NCI-H1417 (cell line): ENCODE measurements at regions not wholly inside any gene's neighbourhood (a gene's known extent, or its start where the extent isn't known, plus 50 kb on each side); places are given as distances from the start of the nearest gene placed in this dataset.
"Not testable (repeated sequence)": the region's sequence is repeated elsewhere in the genome, so short reads cannot be mapped to it uniquely, and the experiment has no call there.

Experiments used
- DNase-seq, 3 experiments: peaks; one replicate each; lab custom pipeline; 2025; lab: John Stamatoyannopoulos, UW

DNA sequence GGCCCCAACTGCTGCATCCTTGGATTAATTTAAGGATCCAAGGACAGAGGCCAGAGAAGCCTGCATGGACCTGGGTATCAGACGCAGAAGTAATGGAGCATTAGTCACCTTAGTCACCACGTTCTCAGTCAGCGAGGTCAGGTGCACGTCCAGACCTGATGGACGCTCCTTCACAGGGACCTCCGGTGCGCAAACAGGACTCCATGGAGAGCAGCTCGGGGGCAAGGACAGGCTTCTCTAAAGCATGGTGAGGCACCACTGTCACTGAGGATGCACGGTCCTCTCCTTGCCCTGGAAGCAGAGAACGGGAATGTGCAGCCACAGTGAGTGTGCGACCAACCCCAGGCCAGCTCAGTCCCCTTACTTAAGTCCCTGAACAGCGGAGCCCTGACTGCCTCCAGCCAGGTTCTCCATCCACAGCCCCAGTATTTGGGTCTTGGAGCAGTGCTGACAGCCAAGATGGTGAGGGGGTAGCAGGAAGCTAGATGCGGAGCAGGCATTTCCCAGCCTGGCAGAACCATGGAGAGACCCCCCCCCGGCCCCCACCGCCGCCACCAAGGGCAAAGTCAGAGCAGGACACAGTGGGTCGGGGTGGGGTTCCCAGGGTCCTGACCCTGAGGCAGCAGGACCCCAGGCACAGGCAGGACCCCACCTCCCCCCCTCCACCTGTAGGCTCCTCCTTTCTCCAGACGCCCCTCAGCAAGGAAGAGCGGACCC is 253.4 kb upstream of the SFSWAP start:
- no peak for DNase-seq

DNA sequence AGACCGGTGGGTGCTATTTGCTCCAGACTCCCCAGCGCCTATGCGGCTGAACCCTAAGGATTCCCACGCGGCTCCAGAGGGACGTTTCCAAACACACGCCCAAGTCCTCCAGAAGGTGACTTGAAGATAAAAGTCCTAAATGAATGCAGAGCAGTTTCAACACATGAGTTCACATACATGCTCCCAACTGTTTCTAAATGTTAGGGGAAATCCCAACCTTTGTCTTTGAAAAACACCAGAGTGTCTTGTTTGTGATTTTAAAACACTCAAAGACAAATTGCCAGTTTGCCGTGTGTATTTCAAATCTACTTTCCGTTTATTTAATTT is 252.9 kb upstream of the SFSWAP start:
- no peak for DNase-seq

DNA sequence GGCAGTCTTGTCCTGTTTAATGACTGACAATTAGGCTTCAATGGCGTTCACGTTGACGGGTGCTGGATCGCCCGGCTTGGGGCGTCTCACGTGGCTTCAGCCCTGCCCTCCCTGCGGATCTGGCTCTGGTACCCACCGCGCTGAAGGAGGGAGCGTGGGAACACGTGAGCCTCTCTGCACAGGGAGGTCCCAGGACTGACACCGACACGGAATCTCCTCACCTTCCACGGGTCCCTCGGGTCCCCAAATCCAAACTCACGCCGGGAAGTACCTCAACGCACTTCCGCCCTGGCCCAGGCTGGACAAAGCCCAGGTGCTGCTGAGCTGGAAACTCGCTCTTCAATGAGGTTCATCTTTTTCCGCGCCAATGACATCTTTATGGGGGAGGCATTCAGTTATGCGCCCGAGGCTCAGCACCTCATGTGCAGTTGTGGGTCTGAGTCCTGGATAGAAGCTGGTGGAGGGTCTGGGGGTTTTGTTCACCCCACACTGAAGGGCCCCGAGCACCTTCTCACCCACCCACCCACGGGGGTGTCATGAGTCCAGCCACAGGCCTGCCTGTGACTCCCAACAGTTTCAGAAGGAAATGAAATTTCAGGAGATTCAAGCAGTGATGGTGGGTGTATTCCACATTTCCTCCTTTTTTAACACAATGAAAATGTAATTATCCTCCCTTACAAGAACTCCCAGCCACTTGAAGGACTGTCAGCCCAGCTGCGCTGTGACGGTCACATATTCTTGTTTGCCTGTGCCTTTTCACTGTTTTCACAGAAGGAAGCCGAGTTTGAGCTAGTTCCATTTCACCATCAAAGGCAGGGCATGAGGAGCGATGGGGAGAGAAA is 251.7 kb upstream of the SFSWAP start:
- DNase-seq = no peak

DNA sequence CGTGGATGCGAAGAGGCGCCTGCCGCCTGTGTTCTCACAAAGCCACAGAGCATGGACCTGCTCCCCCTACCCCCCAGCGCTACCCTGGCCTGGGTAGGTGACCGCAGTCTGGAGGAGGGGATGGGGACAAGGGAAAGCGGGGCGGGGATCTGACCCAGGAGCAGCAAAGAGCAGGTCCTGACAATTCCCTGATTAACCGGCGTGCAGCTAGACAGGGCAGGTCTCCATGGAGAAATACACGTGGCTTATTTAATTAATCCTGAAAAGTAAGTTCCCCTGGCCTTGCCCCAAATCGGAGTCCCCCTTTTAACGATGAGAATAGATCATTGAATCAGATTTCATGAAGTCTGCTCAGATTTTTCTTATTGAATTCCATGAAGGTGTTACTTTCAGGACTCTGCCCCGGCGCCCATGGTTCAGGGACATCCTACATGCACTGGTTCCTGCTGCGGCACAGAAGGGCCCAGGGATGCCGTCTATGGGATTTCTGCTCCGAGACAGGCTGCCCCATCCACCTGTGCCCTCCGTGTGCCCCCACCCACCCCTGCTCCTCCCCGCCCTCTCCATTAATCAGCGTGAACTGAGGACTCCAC is 251.0 kb upstream of the SFSWAP start:
- DNase-seq = no peak

DNA sequence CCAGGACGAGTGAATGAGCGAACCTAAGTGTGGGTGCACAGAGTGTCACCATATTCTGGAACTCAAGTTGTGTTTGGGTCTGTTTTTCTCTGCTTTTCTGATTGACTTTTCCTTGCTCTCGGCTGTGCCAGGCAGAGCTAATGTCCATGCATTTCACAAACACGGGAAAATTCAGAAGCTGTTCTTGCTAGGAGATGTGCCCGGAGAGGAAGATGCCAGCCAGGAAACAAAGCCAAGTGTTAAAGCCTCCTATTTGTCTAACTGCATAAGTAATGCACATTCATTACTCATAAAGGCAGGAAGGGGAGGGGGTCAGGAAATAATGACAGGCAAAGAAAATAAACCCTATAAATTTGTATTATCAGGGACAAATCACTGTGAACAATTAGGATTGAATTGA is 250.4 kb upstream of the SFSWAP start:
- no peak for DNase-seq

DNA sequence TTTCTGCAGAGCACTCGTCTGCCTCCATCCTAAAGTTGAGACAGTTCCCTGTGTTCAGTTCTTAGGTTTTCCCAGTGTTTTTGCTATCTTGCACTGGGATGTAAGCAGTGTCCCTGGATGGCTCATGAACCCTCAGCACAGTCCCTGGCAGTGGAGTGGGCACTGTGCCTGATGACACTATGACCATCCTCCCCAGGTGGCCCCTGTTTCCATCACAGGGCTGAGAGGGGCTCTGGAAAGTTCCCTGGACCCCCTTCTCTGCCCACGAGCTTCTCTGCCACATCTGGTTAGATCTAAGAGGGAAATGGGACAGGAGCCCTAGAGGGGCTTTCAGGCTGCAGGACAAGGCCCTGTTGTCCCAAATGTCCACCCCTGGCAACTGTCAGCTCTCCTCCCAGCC is 249.8 kb upstream of the SFSWAP start:
- no peak for DNase-seq

DNA sequence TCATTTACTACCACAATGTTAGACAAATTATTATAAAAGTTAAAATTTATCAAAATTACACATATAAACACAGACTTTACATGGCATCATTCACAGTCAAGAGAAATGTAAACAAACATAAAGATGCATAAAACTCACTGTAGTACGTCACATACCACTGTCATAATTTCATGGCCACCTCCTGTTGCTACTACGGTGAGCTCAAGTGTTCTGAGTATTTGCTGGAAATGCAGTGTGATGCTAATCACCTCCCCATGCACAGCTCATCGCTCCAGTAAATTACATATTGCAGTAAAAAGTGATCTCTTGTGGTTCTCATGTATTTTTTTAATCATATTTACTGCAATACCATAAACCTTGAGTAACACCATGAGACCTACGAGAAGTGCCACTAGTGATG is 247.7 kb upstream of the SFSWAP start:
- no peak for DNase-seq

DNA sequence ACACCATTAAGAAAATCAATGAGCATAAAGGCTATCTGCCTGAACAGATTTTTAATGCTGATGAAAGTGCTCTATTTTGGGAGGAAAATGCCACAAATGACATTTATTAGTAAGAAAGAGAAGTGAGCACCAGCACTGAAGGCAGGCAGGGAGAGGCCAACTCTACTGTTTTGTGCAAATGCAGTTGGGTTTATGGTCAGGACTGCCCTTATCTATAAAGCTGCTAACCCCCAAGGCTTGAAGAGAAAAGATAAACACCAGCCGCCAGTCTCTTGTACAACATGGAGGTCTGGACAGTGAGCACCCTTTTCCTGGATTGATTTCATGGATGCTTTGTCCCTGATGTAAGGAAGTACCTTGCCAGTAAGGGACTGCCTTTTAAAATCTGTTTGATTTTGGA is 246.8 kb upstream of the SFSWAP start:
- DNase-seq = no peak

DNA sequence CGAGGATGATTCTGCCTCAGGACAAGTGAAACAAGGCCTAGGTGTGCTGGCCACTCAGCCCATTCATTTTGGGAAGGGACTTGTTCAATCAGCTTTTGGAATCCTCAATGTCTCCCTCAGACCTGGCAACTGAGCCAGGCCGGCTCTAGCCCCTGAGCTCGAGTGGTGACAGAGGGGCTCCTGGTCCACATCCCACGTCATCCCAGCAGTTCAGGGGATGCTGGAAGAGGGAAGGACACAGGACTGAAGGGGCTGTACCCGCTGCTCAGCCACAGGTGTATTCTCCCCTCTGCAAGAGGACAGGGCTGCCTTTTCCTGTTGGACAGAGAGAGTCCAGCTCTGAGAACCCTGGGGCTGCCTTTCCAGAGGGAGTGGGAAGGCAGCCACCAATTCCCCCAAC is 244.6 kb upstream of the SFSWAP start:
- DNase-seq = no peak

DNA sequence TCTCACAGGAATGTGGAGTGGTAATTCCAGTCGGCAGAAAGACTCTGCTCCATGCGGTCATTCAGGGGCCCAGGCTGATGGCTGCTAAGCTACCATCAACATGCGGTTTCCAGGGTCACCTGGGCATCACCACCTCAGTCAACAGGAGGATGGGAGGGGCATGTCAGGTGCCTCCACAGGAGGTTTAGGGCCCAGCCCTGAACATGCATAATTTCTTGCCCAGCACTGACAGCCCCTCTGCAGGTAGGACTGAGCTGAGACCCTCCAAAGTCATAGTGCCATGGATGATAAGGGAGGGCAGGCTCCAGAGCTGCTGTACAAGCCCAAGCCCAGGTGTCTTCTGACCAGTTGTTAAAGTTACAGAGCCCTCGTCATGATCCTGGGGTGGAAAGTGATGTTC is 244.0 kb upstream of the SFSWAP start:
- no peak for DNase-seq

DNA sequence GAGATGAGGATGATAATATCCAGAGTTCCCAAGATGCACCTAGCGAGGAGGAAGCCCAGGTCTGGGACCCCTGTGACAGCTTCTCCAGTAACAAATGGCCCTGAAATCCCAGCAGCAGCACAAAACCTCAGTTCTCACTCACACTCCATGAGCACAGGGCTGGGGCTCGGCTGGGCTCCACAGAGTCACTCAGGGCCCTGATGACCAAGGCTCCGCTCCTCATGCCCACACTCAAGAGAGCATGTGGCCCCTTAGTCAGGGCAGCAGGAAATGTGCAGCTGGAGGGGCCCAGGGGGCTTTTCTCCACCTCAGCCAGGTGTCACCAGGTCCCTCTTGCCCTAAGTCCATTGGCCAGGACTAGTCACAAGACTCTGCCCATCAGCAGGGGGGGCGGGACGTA is 242.7 kb upstream of the SFSWAP start:
- DNase-seq = no peak

DNA sequence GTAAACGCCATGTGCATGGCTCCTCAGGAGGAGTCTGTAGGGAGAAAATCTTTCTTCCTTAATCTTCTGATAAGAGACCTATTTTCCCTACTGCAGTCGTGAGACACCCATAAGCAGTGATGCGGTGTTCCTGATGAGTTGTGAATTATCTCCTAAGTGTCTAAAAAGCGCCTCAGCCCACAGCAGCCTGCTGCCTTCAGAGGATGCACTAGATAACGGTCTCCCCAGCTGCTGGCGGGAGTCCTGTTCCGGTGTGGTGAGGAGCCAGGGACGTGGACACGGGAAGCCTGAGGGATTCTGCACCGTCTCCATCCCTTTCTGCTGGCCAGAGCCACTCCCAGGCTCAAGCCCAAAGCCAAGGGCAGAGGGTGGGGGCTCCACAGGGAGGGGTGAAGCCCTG is 240.9 kb upstream of the SFSWAP start:
- not testable (repeated sequence) for DNase-seq

DNA sequence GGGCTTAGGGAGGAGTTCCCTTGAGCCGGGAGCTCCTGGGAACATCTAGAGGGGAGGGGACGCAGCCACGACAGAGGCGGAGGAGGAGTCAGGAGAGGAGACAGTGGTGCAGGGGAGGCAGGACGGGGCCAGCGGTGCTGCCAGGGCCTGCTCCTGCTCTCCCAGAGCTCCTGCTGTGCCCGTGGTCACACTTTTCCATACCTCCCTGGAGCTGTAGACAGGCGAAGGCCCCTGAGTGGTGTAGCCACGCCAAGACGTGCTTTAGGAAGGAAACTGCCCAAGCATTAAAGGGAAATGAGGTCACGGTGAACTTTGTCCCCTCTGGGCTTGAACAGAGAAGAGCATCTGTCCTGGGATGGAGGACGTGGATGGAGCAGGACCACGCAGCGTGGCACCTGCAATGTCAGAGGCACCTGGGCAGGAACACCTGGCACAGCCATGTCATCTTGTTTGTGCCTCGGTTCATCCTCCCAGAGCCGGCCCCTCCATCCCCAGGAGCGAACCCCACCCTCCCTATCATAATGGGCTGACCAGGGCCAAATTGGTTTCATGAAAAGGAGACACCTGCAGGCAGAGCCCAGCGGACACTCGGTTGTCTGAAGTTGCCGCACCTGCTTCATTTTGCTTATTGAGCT is 239.5 kb upstream of the SFSWAP start:
- DNase-seq = no peak

DNA sequence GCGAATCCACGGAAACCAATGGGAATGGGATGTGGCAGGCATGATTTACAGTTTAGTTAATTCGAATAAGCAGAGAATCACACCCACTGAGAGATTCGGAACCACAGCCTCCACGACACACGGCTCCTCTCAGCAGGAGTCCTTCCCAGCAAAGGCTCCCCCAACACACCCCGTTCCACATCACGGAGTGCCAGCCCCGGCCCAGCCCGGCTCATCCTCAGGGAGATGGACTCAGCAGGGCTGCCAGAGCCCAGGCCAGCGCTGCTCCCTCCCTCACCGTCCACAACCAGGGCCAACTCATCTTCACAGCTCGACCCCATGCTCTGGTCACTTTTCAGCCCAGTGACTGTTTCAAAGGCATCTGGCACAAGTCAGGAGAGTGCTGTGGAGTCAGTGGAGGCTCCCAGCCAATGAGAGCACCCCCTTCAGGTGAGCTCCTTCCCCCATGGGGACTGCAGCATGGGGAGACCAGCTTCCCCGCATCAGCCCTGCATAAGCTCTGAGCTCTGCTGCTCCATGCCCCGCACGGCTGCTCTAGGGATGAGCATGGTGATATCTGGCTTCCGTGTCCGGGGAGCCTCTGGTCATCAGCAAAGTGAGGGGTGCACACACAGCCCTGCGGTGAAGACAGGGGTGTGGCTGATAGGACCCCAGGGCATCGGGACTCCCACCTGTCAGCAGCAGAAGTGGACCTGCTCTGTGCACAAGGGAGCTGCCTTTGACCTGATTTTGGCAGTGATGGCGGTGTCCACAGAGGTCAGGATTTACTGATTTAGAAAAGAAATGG is 238.8 kb upstream of the SFSWAP start:
- no peak for DNase-seq

DNA sequence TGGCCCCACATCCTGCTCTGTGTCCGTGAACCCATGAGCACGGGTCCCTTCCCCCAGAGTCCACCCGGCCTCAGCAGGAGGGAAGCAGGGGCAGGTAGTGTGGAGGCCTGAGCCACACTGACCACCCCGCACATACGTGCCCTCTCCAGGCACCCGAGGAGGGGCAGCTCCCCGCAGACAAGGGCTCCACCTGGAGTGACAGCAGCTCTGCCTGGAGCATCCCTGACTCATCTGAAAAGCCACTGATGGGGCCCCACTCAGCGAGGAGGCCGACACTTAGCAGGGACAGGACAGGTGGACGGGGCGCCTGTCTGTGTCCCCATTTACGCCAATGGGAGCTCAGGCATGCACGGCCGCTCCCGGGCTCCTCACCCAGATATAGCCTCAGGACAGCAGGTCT is 237.6 kb upstream of the SFSWAP start:
- no peak for DNase-seq

DNA sequence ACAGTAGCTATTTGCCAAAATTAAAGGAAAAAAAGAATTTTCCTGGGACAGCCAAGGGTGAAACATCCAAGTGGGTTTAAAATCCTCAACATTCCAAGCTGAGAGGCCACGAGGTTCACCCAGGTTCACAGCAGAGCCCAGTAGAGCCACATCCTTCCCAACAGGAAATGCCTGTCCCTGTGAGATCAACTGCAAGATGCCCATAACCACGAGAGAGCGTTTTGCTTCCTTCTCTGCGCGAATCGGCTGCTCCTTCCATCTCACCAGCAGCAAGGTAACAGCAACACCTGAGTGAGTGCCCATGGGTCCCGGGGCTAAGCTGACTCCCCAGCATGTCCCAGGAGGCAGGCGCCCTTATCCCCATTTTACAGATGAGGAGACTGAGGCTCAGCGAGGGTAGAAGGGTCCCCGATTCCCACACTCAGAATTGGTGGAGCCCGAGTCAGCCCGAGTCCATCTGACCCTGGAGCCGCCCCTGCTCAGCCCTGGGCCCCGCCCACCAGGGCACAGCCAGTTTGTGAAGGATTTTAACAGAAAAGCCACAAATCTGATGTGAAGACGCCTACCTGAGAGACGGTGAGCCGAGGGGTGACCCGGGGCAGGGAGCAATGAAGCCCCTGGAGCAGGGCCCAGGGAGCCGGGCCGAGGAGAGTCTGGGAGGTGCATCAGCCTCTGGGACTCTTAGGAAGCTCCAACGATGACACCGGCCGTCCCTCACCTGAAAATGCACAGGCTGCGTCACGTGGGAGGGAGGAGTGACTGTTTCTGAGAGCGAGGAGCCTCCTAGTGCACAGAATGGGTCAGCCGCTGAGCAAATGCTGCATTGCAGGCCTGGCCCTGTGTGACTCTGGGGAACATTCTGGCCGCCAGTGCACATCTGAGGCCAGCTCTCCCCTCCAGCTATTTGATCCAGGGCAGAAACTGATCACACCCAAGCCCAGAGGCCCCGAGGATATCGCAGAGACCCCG is 236.9 kb upstream of the SFSWAP start:
- DNase-seq = no peak

DNA sequence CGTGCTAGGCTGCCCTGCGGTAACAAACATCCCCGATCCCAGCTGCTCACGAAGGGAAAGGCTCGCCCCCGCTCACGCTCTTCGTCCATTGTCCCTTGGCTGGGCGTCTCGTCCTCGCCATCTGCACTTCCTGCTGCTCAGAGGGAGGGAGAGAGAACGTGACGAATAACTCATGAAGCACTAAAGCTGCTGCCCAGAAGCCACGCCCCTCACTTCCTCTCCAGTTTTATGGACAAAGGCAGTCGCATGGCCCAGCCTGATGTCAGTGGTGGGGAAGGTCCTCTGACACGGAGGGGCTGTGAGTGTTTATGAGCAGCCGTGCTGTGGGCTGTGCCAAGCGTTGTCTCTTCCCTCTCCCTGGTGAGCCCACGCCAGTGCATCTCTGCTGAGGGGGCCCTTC is 235.9 kb upstream of the SFSWAP start:
- not testable (repeated sequence) for DNase-seq

DNA sequence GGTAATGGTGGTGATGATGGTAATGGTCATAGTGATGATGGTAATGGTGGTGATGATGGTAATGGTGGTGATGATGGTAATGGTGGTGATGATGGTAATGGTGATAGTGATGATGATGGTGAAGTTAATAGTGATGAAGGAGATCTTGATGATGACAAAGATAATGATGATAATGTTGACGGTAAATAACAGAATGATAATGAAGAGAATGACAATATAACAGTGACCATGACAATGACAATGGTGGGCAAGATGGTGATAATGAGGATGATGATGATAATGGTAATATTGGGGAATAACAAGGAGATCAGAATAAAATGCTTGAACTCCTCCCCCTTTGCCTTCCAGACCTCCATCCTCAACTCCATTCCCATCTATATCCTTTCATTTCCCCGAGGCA is 233.3 kb upstream of the SFSWAP start:
- no peak for DNase-seq

DNA sequence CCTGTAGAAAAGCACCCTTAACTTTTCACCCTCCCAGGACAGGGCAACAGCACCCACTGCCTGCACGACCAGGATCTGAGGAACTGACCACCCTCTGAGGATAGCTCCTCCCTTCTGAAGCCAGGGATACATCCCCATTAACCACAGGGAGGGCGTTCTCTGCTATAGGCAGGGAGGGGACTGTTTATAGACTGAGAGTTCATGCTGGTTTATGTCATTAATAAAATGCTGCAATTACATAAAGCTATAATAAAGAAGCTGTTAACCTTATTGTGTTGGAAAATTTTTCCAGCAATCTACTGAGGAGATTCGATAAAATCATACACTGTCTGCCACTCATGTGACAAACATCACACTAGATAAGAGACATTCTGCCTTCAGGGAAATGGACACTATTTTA is 232.4 kb upstream of the SFSWAP start:
- DNase-seq = no peak

DNA sequence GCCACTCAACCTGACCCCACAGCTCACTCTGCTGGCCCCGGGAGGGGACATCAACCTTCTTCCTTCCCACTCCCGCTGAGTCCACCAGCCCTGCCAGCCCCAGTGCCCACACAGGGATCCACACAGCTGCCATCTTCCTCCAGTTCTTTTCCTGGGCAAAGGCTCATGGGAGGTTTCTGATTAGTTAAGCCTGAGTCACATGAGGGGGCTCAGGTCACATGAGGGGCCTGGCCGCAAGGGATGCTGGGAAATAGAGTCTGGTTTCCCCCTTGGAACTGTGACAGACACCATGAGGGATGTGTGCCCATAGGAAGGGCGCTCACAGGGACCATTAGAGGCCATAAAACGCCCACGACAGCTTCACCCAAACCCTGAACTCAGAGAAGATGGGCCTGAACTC is 228.7 kb upstream of the SFSWAP start:
- no peak for DNase-seq

DNA sequence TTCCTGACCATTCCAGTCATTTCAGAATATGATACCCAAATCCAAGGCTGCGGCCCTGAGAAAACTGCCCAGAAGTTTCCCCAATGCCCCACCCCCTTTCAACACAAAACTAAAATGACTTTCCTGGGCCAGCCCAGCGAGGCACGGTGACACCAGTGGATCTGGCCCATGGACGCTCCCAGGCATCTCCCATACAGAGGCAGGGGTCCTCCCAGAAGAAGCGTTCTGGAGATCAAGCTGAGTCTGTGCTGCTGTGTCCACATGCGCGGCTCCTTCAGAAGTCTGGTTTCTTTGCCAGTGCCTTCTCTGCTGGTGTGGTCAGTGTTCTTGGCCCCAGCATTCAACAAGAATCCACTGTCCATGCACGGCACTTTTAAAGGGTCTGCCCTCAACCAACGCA is 228.2 kb upstream of the SFSWAP start:
- DNase-seq = no peak
